ENCODE measurements at regions not wholly inside any gene's neighbourhood (a gene's known extent, or its start where the extent isn't known, plus 50 kb on each side); places are given as distances from the start of the nearest gene placed in this dataset.
"Not testable (repeated sequence)": the region's sequence is repeated elsewhere in the genome, so short reads cannot be mapped to it uniquely, and the experiment has no call there.

DNA sequence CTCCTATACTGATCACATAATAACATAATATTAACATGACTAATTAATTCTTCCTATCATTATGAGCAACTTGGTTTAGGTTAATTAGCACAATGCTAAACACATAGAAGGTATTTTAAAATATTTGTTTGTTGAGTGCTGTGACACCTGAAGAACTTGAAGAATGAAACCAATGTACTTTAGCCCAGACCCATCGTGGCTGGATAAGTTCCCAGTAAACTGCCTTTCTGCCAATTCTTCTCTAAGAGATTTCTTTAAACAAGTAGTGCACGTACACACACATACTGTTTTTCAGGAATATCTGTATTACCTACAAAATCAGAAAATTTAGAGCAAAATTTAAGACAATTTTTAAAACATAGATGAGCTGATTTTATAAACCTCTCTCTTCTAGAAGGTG lies 207.4 kb upstream of the SSTR1 start:
- DNase-seq = no peak

DNA sequence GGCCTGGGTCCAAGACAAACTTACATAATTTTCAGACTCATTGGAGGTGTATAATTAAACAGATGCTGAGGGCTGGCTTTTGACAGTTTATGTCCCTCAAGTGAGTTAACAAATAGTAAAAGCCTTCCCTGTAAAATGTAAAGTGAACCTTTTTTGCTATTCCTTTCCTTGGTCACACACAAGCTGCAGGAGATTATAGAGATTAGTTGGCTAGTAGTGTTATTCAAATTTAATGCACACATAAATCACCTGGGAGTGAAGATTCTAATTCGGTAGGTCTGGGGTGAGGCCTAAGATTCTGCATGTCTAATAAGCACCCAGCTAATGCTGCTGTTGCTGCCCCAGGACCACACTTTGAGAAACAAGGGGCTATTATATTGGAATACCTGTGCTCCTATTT lies 206.2 kb upstream of the SSTR1 start:
- DNase-seq = no peak

DNA sequence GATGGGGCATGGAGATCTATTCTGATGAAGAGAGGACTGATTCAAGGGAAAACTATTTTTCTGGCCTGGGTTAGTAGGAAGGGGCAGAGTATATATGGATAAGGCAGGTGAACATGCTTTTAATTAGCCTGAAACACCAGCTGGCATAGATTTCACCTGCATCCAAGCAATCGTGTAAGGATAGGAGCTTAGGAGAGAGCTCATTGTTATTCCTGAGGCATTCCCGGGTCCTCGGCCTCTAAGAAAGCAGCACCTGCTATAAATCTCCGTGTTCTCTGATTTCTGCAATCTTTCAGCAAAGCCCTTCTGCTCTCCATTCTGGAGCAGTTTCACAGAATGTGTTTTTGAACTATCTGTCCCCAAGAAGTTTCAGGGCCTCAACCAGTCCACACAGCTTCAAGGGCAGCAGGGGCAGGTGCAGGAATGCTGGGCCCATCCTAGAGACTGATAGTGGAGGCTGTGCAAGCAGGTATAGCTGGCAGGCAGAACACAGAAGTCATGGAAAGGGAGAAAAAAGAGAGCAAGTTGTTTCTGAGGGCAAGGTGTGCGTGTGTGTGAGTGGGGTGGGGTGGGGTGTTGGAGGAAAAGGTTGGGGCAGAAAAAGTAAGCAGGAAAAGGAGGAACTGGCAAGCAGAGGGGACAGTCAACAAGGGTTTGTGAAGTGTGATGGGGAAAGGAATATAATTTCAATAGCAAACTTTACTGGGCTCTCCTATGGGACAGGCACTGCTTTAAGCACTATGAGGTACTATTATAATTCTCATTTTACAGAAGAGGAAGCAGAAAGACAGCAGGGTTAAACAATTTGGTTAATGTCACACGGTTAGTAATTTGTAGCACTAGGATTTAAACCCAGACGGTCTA lies 203.7 kb upstream of the SSTR1 start:
- no peak for DNase-seq

DNA sequence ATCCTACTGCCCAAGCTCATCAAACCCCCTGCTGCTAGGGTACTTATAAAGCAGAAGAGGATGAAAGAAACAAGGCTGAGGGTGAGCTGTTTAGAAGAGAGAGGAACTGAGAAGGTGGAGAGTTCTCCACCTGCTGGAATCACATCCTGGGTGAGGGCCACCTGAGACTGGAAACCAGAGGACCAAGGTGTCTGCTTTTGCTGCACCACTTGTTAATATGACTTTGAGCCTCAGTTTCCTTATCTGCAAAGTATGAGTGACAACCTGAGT lies 203.2 kb upstream of the SSTR1 start:
- DNase-seq = no peak

DNA sequence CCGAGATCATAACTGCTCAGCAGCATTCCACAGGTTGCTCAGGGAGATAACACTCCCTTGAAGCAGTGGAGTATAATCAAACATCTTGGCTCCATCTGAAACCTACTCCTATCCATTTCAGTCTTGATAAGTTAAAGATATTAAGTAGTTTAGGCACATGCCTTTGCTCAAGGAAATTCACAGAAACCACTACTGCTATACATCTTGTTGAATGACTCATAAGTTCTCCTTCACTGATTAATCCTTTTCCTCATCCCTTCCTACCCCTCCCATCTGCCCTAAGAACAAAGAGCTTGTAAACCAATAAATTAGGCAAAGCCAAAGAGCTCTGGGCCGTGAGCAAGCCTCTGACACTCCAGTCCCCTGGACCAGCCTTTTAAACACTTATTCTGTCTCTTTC lies 196.5 kb upstream of the SSTR1 start:
- DNase-seq = not testable (repeated sequence)

DNA sequence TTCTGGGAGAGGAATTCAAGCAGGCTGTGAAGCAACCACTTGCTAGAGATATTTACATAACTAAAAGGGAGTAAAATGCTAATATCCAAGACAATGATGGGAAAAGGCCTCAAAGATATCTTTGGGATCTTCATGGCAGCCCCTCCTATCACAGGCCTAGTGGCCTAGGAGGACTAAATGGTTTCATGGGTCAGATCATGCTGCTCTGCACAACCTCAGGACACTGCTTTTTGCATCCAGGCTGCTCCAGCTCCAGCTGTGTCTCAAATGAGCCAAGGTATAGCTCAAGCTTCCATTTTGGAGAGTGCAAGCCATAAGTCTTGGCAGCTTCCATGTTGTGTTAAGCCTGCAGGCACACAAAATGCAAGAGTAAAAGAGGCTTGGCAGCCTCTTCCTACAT lies 195.6 kb upstream of the SSTR1 start:
- no peak for DNase-seq

DNA sequence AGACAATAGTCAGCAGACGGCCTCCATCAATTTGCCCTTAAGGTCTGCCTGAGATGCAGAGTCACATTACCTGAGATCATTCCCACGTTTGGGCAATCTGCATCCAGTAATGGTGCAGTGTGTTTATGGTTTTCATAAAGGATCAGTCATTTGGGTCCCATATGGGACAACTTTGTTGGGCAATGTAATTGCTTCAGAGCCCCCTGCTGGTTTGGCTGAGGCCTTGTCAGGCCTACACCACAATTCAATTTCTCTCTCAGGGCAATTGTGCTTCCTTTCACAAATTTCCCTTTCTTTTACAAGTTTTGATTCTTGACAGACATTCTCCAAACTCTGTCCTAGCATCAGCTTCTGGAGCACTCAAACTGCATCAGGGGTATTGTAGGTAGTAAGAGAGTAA lies 191.2 kb upstream of the SSTR1 start:
- no peak for DNase-seq

DNA sequence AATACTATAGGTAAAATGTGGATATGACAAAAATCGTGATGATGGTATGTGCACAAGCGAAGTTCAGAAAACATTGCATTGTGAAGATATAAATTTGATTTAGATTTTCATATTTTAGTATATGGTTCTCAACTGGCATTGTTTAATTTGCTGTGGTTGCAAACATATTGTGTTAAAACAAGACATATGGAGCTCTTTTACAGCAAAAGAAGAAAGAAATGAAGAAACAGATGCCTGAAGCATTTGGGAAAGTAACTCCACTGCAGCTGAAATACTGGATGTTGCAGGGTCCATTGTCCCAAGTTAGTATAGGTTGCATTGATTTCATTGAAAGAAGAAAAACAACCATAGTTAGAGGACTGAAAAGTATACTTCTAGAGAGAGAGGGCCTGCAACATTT lies 185.8 kb upstream of the SSTR1 start:
- no peak for DNase-seq

DNA sequence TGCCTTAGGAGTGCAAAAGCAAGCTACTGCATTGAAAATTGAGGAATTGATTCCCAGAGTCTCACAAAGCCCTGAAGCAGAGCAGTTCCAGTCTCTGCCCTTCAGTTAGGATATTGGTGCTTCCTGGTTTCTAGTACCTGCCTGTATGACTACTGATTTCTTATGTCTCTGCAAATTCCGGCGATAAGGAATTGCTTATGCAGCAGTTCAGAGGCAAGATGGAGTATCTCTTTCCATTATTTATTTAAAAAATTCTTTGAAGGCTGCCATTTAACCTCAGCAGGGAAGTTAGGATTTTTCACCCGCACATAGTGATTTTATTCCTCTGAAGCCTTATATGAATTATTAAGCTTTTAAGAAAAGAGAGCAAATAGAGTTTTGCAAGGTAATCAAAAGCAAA lies 184.9 kb upstream of the SSTR1 start:
- no peak for DNase-seq

DNA sequence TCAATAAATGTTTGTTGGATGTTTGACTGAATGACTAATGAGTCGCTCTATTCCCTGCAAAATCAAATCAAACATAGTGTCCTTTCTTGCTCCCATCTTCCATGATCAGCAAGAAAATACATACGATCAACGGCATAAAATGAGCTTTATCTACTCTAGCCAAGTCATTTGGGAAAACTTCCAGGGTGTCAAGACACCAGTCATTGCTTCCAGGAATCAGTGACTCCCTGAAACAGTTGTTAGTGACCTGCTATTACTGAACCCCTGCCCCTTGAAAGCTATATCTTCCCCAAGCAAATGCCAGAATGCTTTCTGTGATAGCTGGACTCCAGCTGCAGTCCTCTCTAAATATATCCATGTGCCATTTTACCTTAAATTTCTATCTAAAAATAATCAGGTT lies 169.5 kb upstream of the SSTR1 start:
- no peak for DNase-seq

DNA sequence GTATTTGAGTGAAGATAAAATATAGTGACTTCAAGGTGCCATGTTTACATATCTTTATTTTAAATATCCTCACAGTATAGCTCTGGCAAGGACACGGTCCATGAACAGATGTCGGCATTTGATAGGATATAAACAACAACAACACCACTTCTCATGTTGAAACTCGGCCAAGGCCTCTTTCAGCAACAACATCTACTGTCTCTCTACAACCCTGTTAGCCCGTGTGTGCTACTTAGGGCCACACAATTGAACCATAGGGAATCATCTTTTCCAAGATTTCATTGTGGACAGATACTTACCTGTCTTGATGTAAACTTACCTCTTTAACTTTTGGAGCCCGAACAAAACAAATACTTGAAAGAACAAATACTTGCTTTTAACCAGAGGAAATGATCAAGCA lies 168.7 kb upstream of the SSTR1 start:
- no peak for DNase-seq

DNA sequence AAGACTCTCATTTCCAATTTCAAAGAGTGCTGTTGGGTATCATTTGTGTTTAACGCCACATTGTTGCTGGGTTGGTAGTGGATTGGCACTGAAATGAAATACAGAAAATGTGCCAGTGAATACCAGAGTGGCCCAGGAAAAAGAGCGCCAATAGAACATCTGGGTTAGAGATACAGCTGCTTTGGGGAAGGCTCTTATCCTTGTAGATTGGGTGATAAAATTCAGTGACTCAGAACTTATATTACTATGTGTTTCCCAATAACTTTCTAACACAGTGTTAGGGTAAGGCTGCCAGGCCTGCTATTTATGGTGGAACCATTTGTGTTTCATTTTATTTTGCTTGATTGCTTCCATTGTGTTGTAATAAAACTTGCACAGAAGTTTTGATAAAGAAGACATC lies 168.2 kb upstream of the SSTR1 start:
- no peak for DNase-seq

DNA sequence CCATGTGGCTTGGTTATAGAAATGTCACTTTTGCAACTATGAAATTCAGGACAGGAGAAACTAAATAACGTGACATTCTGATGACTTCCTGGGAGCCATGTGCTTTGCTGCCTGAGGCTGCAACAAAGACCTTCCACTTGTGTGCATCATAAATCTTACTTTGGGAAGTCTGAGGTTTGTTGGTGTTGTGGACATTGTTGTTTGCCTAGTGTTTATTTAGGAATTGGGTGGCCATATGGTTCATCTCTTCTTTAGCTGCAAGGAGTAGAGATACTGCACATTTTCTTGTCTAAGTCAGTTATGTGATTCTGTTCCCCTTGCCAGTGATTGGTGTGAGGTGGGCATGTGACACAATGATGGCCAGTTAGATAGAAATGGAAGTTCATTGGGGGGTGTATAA lies 167.3 kb upstream of the SSTR1 start:
- no peak for DNase-seq

DNA sequence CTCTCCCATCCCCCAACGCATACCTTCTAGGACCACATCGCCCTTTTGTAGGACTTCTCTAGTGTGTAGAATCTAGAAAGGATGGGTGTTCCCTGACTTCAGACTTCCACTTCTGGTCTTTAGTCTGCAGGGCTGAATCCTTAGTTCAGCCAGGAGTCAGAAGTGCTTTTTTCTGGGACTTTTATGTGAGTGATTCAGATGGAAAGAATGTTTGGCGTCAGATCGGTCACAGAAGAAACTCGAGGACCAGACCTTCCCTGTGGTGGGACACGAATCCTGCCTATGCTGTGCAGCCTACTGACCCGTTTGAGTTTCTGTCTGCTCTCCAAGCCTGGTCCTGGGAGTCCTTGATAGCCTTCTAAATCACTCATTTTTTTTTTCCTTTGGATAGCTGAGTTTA lies 165.4 kb upstream of the SSTR1 start:
- DNase-seq = no peak

DNA sequence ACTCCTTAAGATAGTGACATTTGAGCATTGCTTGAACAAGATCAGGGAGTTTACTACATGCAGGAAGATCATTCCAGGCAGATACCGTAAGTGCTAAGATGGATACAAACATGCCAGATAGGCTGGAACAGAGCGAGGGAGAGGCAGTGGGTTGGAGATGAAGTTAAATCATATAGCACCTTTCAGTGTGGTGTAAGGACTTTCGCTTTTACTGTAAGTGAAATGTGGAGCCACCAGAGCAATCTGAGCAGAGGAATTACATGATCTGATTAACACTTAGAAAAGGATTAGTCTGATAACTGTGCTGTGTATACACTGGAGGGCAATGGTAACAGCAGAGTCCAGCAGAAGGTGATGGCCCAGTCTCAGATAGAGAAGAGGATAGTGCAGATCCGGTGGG lies 163.0 kb upstream of the SSTR1 start:
- DNase-seq = no peak

DNA sequence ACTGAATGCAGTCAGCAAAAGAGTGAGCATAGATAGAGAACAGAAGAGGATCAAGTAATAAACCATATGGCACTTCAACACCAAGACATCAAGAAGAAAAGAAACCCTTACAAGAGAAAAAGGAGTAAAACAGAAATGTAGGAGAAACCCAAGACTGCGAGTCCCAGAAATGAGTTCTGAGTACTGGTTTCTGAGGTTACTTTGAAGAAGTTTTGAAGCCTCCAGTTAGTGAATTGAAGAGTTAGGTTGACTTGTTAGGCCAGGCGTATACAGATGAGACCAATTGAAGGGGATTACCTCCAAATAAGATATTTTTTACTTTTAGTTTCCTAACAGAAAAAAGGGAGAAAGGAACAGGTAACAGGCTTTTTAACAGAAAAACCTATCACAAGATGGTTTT lies 162.2 kb upstream of the SSTR1 start:
- no peak for DNase-seq

DNA sequence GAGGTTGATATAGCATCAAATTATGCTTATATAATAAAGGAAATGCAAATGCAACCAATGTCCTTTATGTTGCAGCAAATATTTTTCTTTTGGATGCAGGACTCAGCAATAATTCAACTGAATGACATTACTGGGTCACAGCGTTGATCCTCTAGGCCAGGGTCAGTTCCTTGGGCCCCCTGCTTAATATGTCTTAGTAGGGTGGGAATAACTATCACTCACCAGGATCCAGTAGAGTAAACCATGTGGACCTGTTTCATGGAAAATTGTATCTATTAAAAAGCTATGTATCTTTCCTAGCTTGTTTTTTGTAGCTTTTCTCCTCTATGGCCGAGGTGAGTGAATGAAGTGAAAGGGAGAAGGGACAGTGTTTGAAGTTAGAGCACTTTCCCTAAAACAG lies 161.5 kb upstream of the SSTR1 start:
- DNase-seq = no peak

DNA sequence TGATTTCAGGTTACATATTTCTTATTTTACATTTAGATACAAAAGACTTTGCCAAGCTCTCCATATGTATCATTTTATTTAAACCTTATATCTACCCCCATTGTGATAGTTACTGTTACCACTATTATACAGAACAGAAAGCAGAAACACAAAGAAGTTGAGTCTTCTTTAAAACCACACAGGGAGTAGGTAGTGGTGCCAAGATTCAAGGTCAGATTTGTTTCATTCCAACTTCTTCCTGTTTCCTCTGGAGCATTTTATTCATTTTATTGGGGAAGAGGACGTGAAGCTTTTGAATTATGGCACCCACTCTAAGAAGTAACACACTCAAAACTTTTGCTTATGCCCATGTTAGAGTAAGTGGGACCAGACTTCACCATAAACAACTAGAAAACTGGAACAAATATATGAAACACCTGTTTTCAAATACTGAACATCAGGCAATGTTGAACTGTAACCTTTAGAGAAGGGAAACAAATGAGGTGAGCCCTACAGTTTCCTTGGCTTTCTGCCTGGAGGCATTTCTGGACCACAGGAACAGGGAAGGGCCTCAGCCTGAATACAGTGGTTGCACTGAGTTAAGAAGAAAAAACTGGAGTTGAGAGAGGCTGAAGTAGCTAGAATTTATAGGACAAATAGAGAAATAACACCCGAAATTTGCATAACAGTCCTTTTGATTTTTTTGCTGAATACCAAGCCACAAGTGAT lies 160.4 kb upstream of the SSTR1 start:
- DNase-seq = no peak

DNA sequence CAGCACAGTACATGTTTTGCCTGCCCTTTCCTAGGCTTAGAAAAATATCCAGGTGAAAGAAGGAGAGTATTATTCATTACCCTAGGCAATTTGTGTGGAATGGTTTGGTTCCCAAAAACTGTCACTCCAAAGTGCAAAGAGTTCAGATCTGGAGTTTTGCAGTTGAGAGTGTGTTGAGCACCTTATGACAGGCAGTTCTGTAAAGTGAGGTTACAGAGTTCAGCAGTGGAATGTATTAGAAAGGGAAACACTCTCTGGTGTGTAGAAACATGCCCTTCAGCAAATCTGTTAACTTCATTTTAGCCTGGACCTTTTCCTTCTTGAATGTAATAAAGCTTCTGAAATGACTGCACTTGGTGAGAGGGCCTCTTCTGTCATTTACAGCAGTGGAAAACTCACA lies 154.0 kb upstream of the SSTR1 start:
- no peak for DNase-seq

DNA sequence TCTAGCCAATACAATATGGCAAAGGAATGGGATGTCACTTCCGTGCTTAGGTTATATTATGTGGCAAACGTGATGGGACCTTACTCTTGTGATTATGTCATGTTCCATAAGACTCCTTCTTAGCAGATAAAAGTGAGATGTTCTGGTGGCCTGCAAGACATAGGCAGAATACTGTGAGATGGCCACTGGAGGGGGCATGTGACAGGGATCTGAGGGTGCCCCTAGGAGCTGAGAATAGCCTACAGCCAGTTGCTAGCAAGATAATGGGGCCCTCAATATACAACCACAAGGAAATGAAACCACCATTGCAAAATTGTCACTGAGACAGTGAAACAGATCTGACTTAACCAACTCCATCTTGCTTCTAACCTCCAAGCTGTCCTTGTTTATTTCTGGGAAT lies 151.4 kb upstream of the SSTR1 start:
- no peak for DNase-seq

DNA sequence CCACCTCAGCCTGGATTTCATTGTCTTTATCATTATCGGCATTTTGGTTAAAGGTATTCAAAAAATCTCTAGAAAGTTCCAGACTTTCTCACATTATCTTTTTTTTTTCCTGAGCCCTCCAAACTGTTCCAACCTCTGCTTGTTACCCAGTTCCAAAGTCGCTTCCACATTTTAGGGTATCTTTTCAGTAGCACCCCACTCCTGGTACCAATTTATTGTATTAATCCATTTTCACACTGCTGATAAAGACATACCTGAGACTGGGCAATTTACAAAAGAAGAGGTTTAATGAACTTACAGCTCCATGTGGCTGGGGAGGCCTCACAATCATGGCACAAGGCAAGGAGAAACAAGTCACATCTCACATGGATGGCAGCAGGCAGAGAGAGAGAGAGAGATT lies 145.5 kb upstream of the SSTR1 start:
- DNase-seq = not testable (repeated sequence)

DNA sequence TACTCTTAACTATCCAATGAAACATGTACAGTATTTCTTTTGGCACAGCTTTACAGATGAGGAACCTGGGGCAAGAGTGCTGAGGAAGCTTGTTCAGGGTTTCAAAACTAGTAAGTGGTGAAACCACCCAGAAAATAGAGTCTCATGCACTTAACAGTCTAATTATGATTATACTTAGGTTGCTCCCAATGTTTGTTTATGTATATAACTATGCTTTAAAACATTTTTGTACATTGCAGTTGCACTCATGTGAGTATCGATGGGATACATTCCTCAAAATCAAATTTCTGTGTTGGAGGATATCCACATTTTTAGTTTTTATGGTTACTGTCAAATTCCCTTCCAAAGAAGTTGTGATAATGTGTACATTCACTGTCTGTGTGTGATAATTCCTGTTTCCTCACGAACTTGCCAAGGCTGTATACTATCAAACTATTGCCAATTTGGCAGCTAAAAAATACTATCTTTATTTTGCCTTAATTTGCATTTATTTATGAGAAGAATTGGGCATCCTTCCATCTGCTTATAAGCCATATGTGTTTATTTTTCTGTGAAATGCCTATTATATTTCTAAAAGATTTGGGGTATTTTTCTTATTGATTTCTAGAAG lies 143.9 kb upstream of the SSTR1 start:
- no peak for DNase-seq

DNA sequence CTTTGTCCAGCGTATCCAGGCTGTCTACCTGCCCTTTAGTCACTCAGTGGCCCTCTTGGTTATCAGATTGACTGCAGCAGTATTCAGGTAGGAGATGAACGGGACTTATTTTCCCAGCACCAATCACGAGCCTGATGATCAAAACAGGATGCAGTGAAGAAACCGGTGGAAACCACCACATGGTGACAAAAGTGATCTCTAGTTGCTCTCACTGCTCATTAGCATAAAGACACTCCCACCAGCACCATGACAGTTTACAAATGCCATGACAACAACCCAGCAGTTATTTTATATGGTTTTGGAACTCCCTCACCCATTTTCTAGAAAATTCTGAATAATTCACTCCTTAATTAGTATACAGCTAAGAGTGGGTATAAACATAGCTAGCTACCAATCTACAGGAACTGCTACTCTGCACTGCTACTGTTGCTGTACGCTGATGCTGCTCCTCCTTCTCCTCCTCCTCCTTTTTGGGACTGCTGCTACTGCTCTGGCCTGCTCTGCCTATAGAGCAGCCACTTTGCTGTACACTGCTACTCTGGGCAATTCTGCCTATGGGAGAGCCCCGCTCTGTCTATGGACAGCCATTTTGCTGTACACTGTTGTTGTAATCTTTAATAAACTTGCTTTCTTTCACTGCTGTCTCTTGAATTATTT lies 142.5 kb upstream of the SSTR1 start:
- peak; percentile 37 for DNase-seq

DNA sequence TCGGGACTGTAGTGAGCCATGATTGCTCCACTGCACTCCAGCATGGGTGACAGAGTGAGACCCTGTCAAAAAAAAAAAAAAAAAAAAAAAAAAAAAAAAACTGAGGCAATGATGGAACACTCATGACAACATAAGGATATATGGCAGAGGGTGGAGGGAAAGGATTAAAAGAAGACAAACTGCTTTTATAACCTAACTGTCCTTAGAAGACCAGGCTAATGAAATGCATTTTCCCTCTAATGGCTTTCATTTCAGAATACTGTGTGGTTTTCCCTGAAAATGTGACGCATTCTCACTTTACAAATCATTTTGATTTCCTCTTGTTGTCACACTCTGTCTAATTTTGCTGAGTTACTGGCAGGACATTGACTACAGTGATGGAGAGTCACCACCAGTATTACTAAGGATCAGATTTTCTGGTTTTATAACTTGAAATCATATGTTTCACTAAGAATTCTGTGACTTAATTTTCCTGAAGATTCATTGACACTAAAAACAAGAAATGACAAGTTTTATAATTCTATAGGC lies 137.6 kb upstream of the SSTR1 start:
- DNase-seq = no peak
